SK-N-SH treated with all-trans-retinoic acid at 6 μM for 48 hours (cell line): ENCODE measurements at regions not wholly inside any gene's neighbourhood (a gene's known extent, or its start where the extent isn't known, plus 50 kb on each side); places are given as distances from the start of the nearest gene placed in this dataset.

Experiments used
- ATAC-seq: fragments of 200-7000 bp; cut with Tn5 transposase; 3 replicates; pipeline ENCODE4 v1.9.1; 2020; ENCODE audit warnings: mild to moderate bottlenecking, moderate library complexity
- ARNTL ChIP-seq: fragments of 450-650 bp; formaldehyde crosslinking; IDR thresholded peaks from 2 replicates; pipeline ENCODE4 v1.5.0; 2020; ENCODE audit warnings: low read depth, mild to moderate bottlenecking, moderate library complexity, borderline replicate concordance
- BACH2 ChIP-seq: fragments of 250-450 bp; sonication (Bioruptor Pico); IDR thresholded peaks from 2 replicates; pipeline ENCODE4 v1.9.0; 2021; ENCODE audit warnings: mild to moderate bottlenecking, borderline replicate concordance
- CSDC2 ChIP-seq: fragments of 250-450 bp; sonication (Bioruptor Pico); IDR thresholded peaks from 2 replicates; pipeline ENCODE4 v1.5.0; 2020; ENCODE audit warnings: mild to moderate bottlenecking, moderate library complexity
- CSRNP3 ChIP-seq: fragments of 250-450 bp; sonication (Bioruptor Pico); IDR thresholded peaks from 2 replicates; pipeline ENCODE4 v1.5.1; 2021; ENCODE audit warnings: mild to moderate bottlenecking, moderate library complexity
- ESRRG ChIP-seq: fragments of 250-450 bp; sonication (Bioruptor Pico); IDR thresholded peaks from 2 replicates; pipeline ENCODE4 v1.6.1; 2021; ENCODE audit warnings: mild to moderate bottlenecking
- GLIS3 ChIP-seq: fragments of 250-450 bp; sonication (Bioruptor Pico); IDR thresholded peaks from 2 replicates; pipeline ENCODE4 v1.5.0; 2020; ENCODE audit warnings: mild to moderate bottlenecking, moderate library complexity
- OSR1 ChIP-seq: fragments of 250-450 bp; sonication (Bioruptor Pico); IDR thresholded peaks from 2 replicates; pipeline ENCODE4 v1.8.0; 2022; ENCODE audit warnings: moderate library complexity, mild to moderate bottlenecking, inconsistent platforms
- PATZ1 ChIP-seq: fragments of 250-450 bp; sonication (Bioruptor Pico); IDR thresholded peaks from 2 replicates; pipeline ENCODE4 v1.8.0; 2020; ENCODE audit warnings: mild to moderate bottlenecking, moderate library complexity, borderline replicate concordance
- POU6F1 ChIP-seq: fragments of 250-450 bp; sonication (Bioruptor Pico); IDR thresholded peaks from 2 replicates; pipeline ENCODE4 v1.8.0; 2021; ENCODE audit warnings: low read depth, mild to moderate bottlenecking, moderate library complexity, borderline replicate concordance
- PPARA ChIP-seq: fragments of 250-450 bp; sonication (Bioruptor Pico); IDR thresholded peaks from 2 replicates; pipeline ENCODE4 v1.5.0; 2020; ENCODE audit warnings: mild to moderate bottlenecking, borderline replicate concordance
- SNAI2 ChIP-seq: fragments of 250-450 bp; sonication (Bioruptor Pico); IDR thresholded peaks from 2 replicates; pipeline ENCODE4 v1.5.0; 2020; ENCODE audit warnings: mild to moderate bottlenecking, moderate library complexity
- TOX ChIP-seq: fragments of 250-450 bp; sonication (Bioruptor Pico); IDR thresholded peaks from 2 replicates; pipeline ENCODE4 v1.8.0; 2021; ENCODE audit warnings: mild to moderate bottlenecking, moderate library complexity, borderline replicate concordance
- ZC3H10 ChIP-seq: fragments of 250-450 bp; sonication (Bioruptor Pico); IDR thresholded peaks from 2 replicates; pipeline ENCODE4 v1.5.1; 2021; ENCODE audit warnings: mild to moderate bottlenecking, moderate library complexity
- ZFP3 ChIP-seq: fragments of 250-450 bp; sonication (Bioruptor Pico); IDR thresholded peaks from 2 replicates; pipeline ENCODE4 v1.5.0; 2020; ENCODE audit warnings: mild to moderate bottlenecking, moderate library complexity
- ZFP30 ChIP-seq: fragments of 450-650 bp; formaldehyde crosslinking; IDR thresholded peaks from 2 replicates; pipeline ENCODE4 v1.5.0; 2022; ENCODE audit warnings: mild to moderate bottlenecking, moderate library complexity
- ZNF565 ChIP-seq: fragments of 450-650 bp; formaldehyde crosslinking; conservative IDR thresholded peaks from 2 replicates; pipeline ENCODE4 v1.5.0; 2020; ENCODE audit warnings: low read depth, mild to moderate bottlenecking, moderate library complexity
- ZNF70 ChIP-seq: fragments of 450-650 bp; formaldehyde crosslinking; IDR thresholded peaks from 2 replicates; pipeline ENCODE4 v1.5.0; 2020; ENCODE audit warnings: mild to moderate bottlenecking, moderate library complexity

GRCh38 chr13:81610644-81611043 lies 1269.7 kb upstream of the SPRY2 start:
- no peak for ATAC-seq
- TF ChIP-seq ZNF70 (CRISPR knock-in tag) (no peak), ZNF565 (CRISPR knock-in tag) (no peak), CSDC2 (CRISPR knock-in tag) (no peak), GLIS3 (CRISPR knock-in tag) (no peak)
- TF ChIP-seq, all 23 proteins: peak for 0

GRCh38 chr13:81609335-81609734 lies 1268.4 kb upstream of the SPRY2 start:
- ATAC-seq, result no peak
- TF ChIP-seq ZFP30 (no peak), CSRNP3 (CRISPR knock-in tag) (no peak), POU6F1 (CRISPR knock-in tag) (no peak), CSDC2 (CRISPR knock-in tag) (no peak), GLIS3 (CRISPR knock-in tag) (no peak), TOX (CRISPR knock-in tag) (no peak), ZNF565 (CRISPR knock-in tag) (no peak), SNAI2 (CRISPR knock-in tag) (no peak), ZFP3 (CRISPR knock-in tag) (no peak), OSR1 (no peak), ARNTL (CRISPR knock-in tag) (no peak), ZC3H10 (CRISPR knock-in tag) (no peak), ZNF70 (CRISPR knock-in tag) (no peak)

GRCh38 chr13:81606074-81606473 lies 1265.1 kb upstream of the SPRY2 start:
- no peak for ATAC-seq
- TF ChIP-seq ESRRG (no peak), PPARA (CRISPR knock-in tag) (no peak), PATZ1 (CRISPR knock-in tag) (no peak), ZFP30 (no peak), CSRNP3 (CRISPR knock-in tag) (no peak), ARNTL (CRISPR knock-in tag) (no peak), BACH2 (no peak)
- TF ChIP-seq, all 23 proteins: peak for 0

- ATAC-seq, result no peak
Measured at GRCh38 chr13:81602241-81602640, 1261.3 kb upstream of the SPRY2 start.

More at GRCh38 chr13:81602241-81602640, 1261.3 kb upstream of the SPRY2 start:
- TF ChIP-seq GLIS3 (CRISPR knock-in tag), result no peak
- TF ChIP-seq CSRNP3 (CRISPR knock-in tag), result no peak
